ENCODE measurements at regions not wholly inside any gene's neighbourhood (a gene's known extent, or its start where the extent isn't known, plus 50 kb on each side); places are given as distances from the start of the nearest gene placed in this dataset.
A peak's percentile ranks its signal among the peaks of the same experiment; 100 is the strongest.

- no peaks in the 10 kb centered on the region for H3K9me3 ChIP-seq (ENCODE audit: low read length)
- H3K27me3 ChIP-seq (ENCODE audit: low read length), result peaks cover 4% of the 10 kb centered on the region; the same call in 1 of the 2 replicates
- H3K4me2 ChIP-seq (ENCODE audit: low read depth, low read length, poor library complexity, severe bottlenecking), result no peak overlapping the region
- no peak overlapping the region for H3K4me3 ChIP-seq (ENCODE audit: low read length)
- H3K27ac ChIP-seq (ENCODE audit: low read length), result no peak overlapping the region
- no peaks in the 10 kb centered on the region for H3K4me1 ChIP-seq (ENCODE audit: low read length)
- no peaks in the 10 kb centered on the region for H3K36me3 ChIP-seq (ENCODE audit: insufficient read depth, low read length)
- H3K9ac ChIP-seq (ENCODE audit: low read length), result no peak overlapping the region
- no peaks in the 10 kb centered on the region for H3K9me2 ChIP-seq (replicated peaks; ENCODE audit: insufficient read depth, low read length)
- no peak for DNase-seq
- no peak overlapping the region for H2AFZ ChIP-seq (ENCODE audit: low read length)
- H3K79me2 ChIP-seq (ENCODE audit: low read length), result no peaks in the 10 kb centered on the region
- H4K20me1 ChIP-seq (ENCODE audit: insufficient read depth, low read depth, low read length), result no peaks in the 10 kb centered on the region
Observed at GRCh38 chr13:38564256-38565150, 122.4 kb upstream of the FREM2 start.

GRCh38 chr13:38566023-38566422 lies 120.9 kb upstream of the FREM2 start:
- Histone ChIP-seq H3K36me3 (ENCODE audit: insufficient read depth, low read length) (no peaks in the 10 kb centered on the region), H3K9me3 (ENCODE audit: low read length) (no peaks in the 10 kb centered on the region), H3K4me1 (ENCODE audit: low read length) (no peaks in the 10 kb centered on the region), H4K20me1 (ENCODE audit: insufficient read depth, low read depth, low read length) (no peaks in the 10 kb centered on the region), H3K9me2 (replicated peaks; ENCODE audit: insufficient read depth, low read length) (no peaks in the 10 kb centered on the region), H3K27ac (ENCODE audit: low read length) (no peak overlapping the region), H3K79me2 (ENCODE audit: low read length) (no peaks in the 10 kb centered on the region), H3K4me2 (ENCODE audit: low read depth, low read length, poor library complexity, severe bottlenecking) (no peak overlapping the region), H3K4me3 (ENCODE audit: low read length) (no peak overlapping the region), H2AFZ (ENCODE audit: low read length) (no peak overlapping the region), H3K9ac (ENCODE audit: low read length) (no peak overlapping the region), H3K27me3 (ENCODE audit: low read length) (peaks cover 4% of the 10 kb centered on the region; the same call in 1 of the 2 replicates)
- DNase-seq, result no peak

- no peak overlapping the region for H3K9ac ChIP-seq (ENCODE audit: low read length)
- H3K9me3 ChIP-seq (ENCODE audit: low read length), result no peaks in the 10 kb centered on the region
- no peaks in the 10 kb centered on the region for H3K79me2 ChIP-seq (ENCODE audit: low read length)
- no peak overlapping the region for H3K4me3 ChIP-seq (ENCODE audit: low read length)
- no peak overlapping the region for H3K27ac ChIP-seq (ENCODE audit: low read length)
- H3K4me2 ChIP-seq (ENCODE audit: low read depth, low read length, poor library complexity, severe bottlenecking), result no peak overlapping the region
- no peak overlapping the region for H2AFZ ChIP-seq (ENCODE audit: low read length)
- H3K9me2 ChIP-seq (replicated peaks; ENCODE audit: insufficient read depth, low read length), result no peaks in the 10 kb centered on the region
- H4K20me1 ChIP-seq (ENCODE audit: insufficient read depth, low read depth, low read length), result no peaks in the 10 kb centered on the region
- H3K36me3 ChIP-seq (ENCODE audit: insufficient read depth, low read length), result no peaks in the 10 kb centered on the region
- peaks cover 4% of the 10 kb centered on the region; the same call in 1 of the 2 replicates for H3K27me3 ChIP-seq (ENCODE audit: low read length)
- H3K4me1 ChIP-seq (ENCODE audit: low read length), result no peaks in the 10 kb centered on the region
- DNase-seq, result no peak
Observed at GRCh38 chr13:38566519-38566918, 120.4 kb upstream of the FREM2 start.

GRCh38 chr13:38570706-38571105 lies 116.2 kb upstream of the FREM2 start:
- no peak for DNase-seq
- Histone ChIP-seq H3K79me2 (ENCODE audit: low read length) (no peaks in the 10 kb centered on the region), H2AFZ (ENCODE audit: low read length) (no peak overlapping the region), H3K9me2 (replicated peaks; ENCODE audit: insufficient read depth, low read length) (no peaks in the 10 kb centered on the region), H3K9ac (ENCODE audit: low read length) (no peak overlapping the region), H3K36me3 (ENCODE audit: insufficient read depth, low read length) (no peaks in the 10 kb centered on the region), H3K4me3 (ENCODE audit: low read length) (no peak overlapping the region), H3K9me3 (ENCODE audit: low read length) (no peaks in the 10 kb centered on the region; the same call in 1 of the 2 replicates), H3K4me1 (ENCODE audit: low read length) (no peaks in the 10 kb centered on the region), H3K4me2 (ENCODE audit: low read depth, low read length, poor library complexity, severe bottlenecking) (no peak overlapping the region), H3K27ac (ENCODE audit: low read length) (no peak overlapping the region), H3K27me3 (ENCODE audit: low read length) (no peaks in the 10 kb centered on the region), H4K20me1 (ENCODE audit: insufficient read depth, low read depth, low read length) (no peaks in the 10 kb centered on the region)

GRCh38 chr13:38575427-38575826 lies 111.5 kb upstream of the FREM2 start:
- DNase-seq, result no peak
- Histone ChIP-seq H3K4me3 (ENCODE audit: low read length) (no peak overlapping the region), H3K4me1 (ENCODE audit: low read length) (no peaks in the 10 kb centered on the region), H3K9me2 (replicated peaks; ENCODE audit: insufficient read depth, low read length) (no peaks in the 10 kb centered on the region), H3K27me3 (ENCODE audit: low read length) (no peaks in the 10 kb centered on the region), H3K4me2 (ENCODE audit: low read depth, low read length, poor library complexity, severe bottlenecking) (no peak overlapping the region), H4K20me1 (ENCODE audit: insufficient read depth, low read depth, low read length) (no peaks in the 10 kb centered on the region), H3K9me3 (ENCODE audit: low read length) (no peaks in the 10 kb centered on the region; the same call in 1 of the 2 replicates), H3K79me2 (ENCODE audit: low read length) (no peaks in the 10 kb centered on the region), H3K27ac (ENCODE audit: low read length) (no peak overlapping the region), H3K36me3 (ENCODE audit: insufficient read depth, low read length) (no peaks in the 10 kb centered on the region), H3K9ac (ENCODE audit: low read length) (no peak overlapping the region), H2AFZ (ENCODE audit: low read length) (no peak overlapping the region)

- H3K27ac ChIP-seq (ENCODE audit: low read length), result no peak overlapping the region
- no peak overlapping the region for H3K4me2 ChIP-seq (ENCODE audit: low read depth, low read length, poor library complexity, severe bottlenecking)
- no peak for DNase-seq
- no peaks in the 10 kb centered on the region for H4K20me1 ChIP-seq (ENCODE audit: insufficient read depth, low read depth, low read length)
- no peak overlapping the region for H3K4me3 ChIP-seq (ENCODE audit: low read length)
- no peak overlapping the region for H3K9ac ChIP-seq (ENCODE audit: low read length)
- H2AFZ ChIP-seq (ENCODE audit: low read length), result no peak overlapping the region
- H3K9me3 ChIP-seq (ENCODE audit: low read length), result no peaks in the 10 kb centered on the region; the same call in 1 of the 2 replicates
- no peaks in the 10 kb centered on the region; the same call in 1 of the 2 replicates for H3K27me3 ChIP-seq (ENCODE audit: low read length)
- no peaks in the 10 kb centered on the region for H3K4me1 ChIP-seq (ENCODE audit: low read length)
- no peaks in the 10 kb centered on the region for H3K79me2 ChIP-seq (ENCODE audit: low read length)
- no peaks in the 10 kb centered on the region for H3K9me2 ChIP-seq (replicated peaks; ENCODE audit: insufficient read depth, low read length)
- H3K36me3 ChIP-seq (ENCODE audit: insufficient read depth, low read length), result no peaks in the 10 kb centered on the region
Observed at GRCh38 chr13:38577048-38577447, 109.8 kb upstream of the FREM2 start.

GRCh38 chr13:38582133-38582532 lies 104.7 kb upstream of the FREM2 start:
- Histone ChIP-seq H3K27ac (ENCODE audit: low read length) (no peak overlapping the region), H3K4me3 (ENCODE audit: low read length) (no peak overlapping the region), H3K27me3 (ENCODE audit: low read length) (no peaks in the 10 kb centered on the region; the same call in 1 of the 2 replicates), H3K4me1 (ENCODE audit: low read length) (no peaks in the 10 kb centered on the region), H3K79me2 (ENCODE audit: low read length) (no peaks in the 10 kb centered on the region), H4K20me1 (ENCODE audit: insufficient read depth, low read depth, low read length) (no peaks in the 10 kb centered on the region), H3K9me2 (replicated peaks; ENCODE audit: insufficient read depth, low read length) (no peaks in the 10 kb centered on the region), H3K9ac (ENCODE audit: low read length) (no peak overlapping the region), H2AFZ (ENCODE audit: low read length) (no peak overlapping the region), H3K9me3 (ENCODE audit: low read length) (no peaks in the 10 kb centered on the region), H3K36me3 (ENCODE audit: insufficient read depth, low read length) (no peaks in the 10 kb centered on the region), H3K4me2 (ENCODE audit: low read depth, low read length, poor library complexity, severe bottlenecking) (no peak overlapping the region)
- peak; percentile 81 for DNase-seq

- Histone ChIP-seq H3K9ac (ENCODE audit: low read length) (no peak overlapping the region), H3K27ac (ENCODE audit: low read length) (no peak overlapping the region), H3K9me3 (ENCODE audit: low read length) (no peaks in the 10 kb centered on the region), H3K27me3 (ENCODE audit: low read length) (no peaks in the 10 kb centered on the region), H3K4me2 (ENCODE audit: low read depth, low read length, poor library complexity, severe bottlenecking) (no peak overlapping the region), H2AFZ (ENCODE audit: low read length) (no peak overlapping the region), H3K9me2 (replicated peaks; ENCODE audit: insufficient read depth, low read length) (no peaks in the 10 kb centered on the region), H3K4me1 (ENCODE audit: low read length) (no peaks in the 10 kb centered on the region), H3K36me3 (ENCODE audit: insufficient read depth, low read length) (no peaks in the 10 kb centered on the region), H3K4me3 (ENCODE audit: low read length) (no peak overlapping the region), H4K20me1 (ENCODE audit: insufficient read depth, low read depth, low read length) (no peaks in the 10 kb centered on the region), H3K79me2 (ENCODE audit: low read length) (no peaks in the 10 kb centered on the region)
- DNase-seq, result no peak
Observed at GRCh38 chr13:38590230-38590629, 96.6 kb upstream of the FREM2 start.
